NCI-H82 treated with DMSO at 0.1 percent for 48 hours (cell line): ENCODE measurements at regions not wholly inside any gene's neighbourhood (a gene's known extent, or its start where the extent isn't known, plus 50 kb on each side); places are given as distances from the start of the nearest gene placed in this dataset.

Source experiments
- DNase-seq: peaks from one replicate; lab custom pipeline; 2025; ENCODE audit not compliant: unreplicated experiment; lab: John Stamatoyannopoulos, UW

DNA sequence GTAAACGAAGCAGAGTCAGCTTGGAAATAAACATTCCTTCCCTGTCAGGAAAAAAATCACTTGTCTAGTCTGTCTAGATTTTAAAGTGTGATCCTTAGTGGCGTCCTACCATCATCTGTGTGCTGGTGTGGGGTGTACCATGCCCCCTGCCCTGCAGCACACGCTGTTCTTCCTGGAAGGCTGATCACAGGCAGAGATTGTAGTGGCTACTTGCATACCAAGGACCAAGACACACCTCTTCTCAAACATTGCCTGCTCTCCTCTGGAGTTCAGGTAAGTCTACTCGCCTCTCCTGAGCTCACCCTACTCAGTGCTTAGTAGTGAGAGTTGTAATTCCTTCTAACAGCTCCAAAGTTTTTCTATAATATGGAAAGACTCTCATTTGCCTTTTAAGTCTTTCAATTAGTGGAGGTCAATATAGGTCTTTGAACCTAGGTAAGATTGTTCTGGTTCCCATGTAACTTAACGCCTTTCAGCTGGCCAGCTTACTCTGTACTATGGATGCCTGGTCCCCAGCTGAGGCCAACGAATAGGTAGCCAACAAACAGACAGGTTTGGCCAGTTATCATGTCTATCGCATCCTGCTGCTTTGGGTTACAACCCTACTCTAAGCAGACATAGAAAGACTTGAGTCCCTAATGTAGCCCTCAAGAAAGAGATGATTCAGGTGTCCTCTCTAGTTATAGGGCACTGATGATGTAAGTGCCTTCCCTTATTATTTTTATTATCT is 55.4 kb downstream of the XCL1 start:
- DNase-seq: no peak

- DNase-seq: no peak
Measured at GRCh38 chr1:168634951-168635532, 58.6 kb downstream of the XCL1 start.

DNA sequence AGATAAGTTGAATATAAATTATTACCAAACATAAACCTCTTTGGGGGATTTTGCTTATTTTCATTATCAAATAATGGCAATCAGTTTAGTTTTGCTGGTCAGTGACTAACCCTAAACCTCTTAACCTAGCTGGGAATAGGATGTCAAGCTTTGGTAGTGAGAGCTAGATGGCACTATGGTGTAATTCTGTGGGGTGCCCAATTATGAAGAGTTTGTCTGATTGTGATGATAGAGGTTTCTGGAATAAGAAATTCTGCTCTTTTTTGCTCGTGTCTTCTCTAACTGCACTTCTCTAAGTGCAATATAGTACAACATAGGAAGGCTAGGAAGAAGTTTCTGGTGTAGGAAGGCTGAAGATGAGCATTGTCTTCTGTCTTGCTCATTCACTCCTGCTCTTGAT is 59.8 kb downstream of the XCL1 start:
- DNase-seq: no peak

GRCh38 chr1:168636642-168637111 is 60.3 kb downstream of the XCL1 start:
- DNase-seq: no peak

- DNase-seq: peak; percentile 51
Measured at GRCh38 chr1:168637350-168637991, 61.1 kb downstream of the XCL1 start.

GRCh38 chr1:168638884-168639283 is 62.5 kb downstream of the XCL1 start:
- no peak for DNase-seq

DNA sequence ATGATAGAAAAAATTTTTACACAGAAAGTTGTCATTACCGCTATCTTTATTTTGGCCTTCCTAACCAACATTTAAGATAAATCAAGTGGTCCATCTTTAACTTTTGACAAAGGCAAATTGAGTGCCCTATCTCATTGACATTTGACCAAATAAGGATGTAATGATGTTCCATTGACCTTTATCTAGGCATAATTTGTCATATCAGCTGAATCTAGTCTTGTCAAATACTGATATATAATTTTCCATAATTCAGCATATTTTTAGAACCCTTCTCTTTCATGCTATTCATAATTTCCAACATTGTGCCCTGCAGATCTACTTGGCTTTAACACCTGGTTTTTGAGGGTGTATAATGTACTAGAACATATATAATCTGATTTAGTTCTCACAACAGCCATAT is 63.8 kb downstream of the XCL1 start:
- no peak for DNase-seq

GRCh38 chr1:168640836-168641235 is 64.4 kb downstream of the XCL1 start:
- DNase-seq: no peak

- no peak for DNase-seq
Measured at GRCh38 chr1:168643152-168643551, 66.7 kb downstream of the XCL1 start.
